WTC11 (cell line): ENCODE measurements at regions not wholly inside any gene's neighbourhood (a gene's known extent, or its start where the extent isn't known, plus 50 kb on each side); places are given as distances from the start of the nearest gene placed in this dataset.

ENCODE experiments used
- ATAC-seq: fragments of 200-7000 bp; cut with Tn5 transposase; 2 replicates; pipeline ENCODE4 v1.10.0; 2021; ENCODE audit warnings: mild to moderate bottlenecking, moderate library complexity
- CTCF ChIA-PET: fragments of 300-600 bp; sonication (Branson Sonifier 250); formaldehyde crosslinking; loops from one replicate; lab custom pipeline; 2021; ENCODE audit warnings: antibody characterized with exemption; lab: Charles Lee
- POLR2A ChIA-PET: fragments of 350-600 bp; sonication (Branson Sonifier 250); formaldehyde crosslinking; loops from one replicate; lab custom pipeline; 2021; ENCODE audit warnings: antibody characterized with exemption; lab: Charles Lee
- DNase-seq: peaks from one replicate; pipeline ENCODE4 v3.0.0; 2021; ENCODE audit warnings: low spot score
- H3K27ac Mint-ChIP-seq: 2 replicates; pipeline ENCODE4 v1.8.0; 2021; ENCODE audit warnings: mixed read lengths
- H3K27me3 Mint-ChIP-seq: 2 replicates; pipeline ENCODE4 v1.8.0; 2021; ENCODE audit warnings: low read depth, mild to moderate bottlenecking, moderate library complexity, mixed read lengths
- H3K36me3 Mint-ChIP-seq: 2 replicates; pipeline ENCODE4 v1.8.0; 2021; ENCODE audit warnings: mixed read lengths
- H3K4me1 Mint-ChIP-seq: 2 replicates; pipeline ENCODE4 v1.8.0; 2022; ENCODE audit warnings: mixed read lengths
- H3K4me3 Mint-ChIP-seq: 2 replicates; pipeline ENCODE4 v1.8.0; 2021; ENCODE audit warnings: mild to moderate bottlenecking, moderate library complexity, mixed read lengths
- H3K9me3 Mint-ChIP-seq: 2 replicates; pipeline ENCODE4 v1.8.0; 2021; ENCODE audit warnings: mixed read lengths
- CREB1 ChIP-seq: sonication (generic); formaldehyde crosslinking; IDR thresholded peaks from 2 replicates; pipeline ENCODE4 v1.8.0; 2023; ENCODE audit warnings: mild to moderate bottlenecking, missing genetic modification reagents
- FOXK1 ChIP-seq: sonication (generic); formaldehyde crosslinking; IDR thresholded peaks from 2 replicates; pipeline ENCODE4 v1.8.0; 2022; ENCODE audit warnings: mild to moderate bottlenecking, moderate library complexity, missing genetic modification reagents
- FOXP4 ChIP-seq: sonication (generic); formaldehyde crosslinking; IDR thresholded peaks from 2 replicates; pipeline ENCODE4 v1.8.0; 2022; ENCODE audit warnings: mild to moderate bottlenecking, missing genetic modification reagents
- HMGA2 ChIP-seq: fragments of 250-450 bp; sonication (Bioruptor Pico); IDR thresholded peaks from 2 replicates; pipeline ENCODE4 v1.4.0; 2021; ENCODE audit warnings: mild to moderate bottlenecking, moderate library complexity
- KAT7 ChIP-seq: sonication (generic); formaldehyde crosslinking; IDR thresholded peaks from 2 replicates; pipeline ENCODE4 v1.8.1; 2023; ENCODE audit warnings: missing genetic modification reagents, mild to moderate bottlenecking, borderline replicate concordance
- MXD4 ChIP-seq: fragments of 250-450 bp; sonication (Bioruptor Pico); IDR thresholded peaks from 2 replicates; pipeline ENCODE4 v1.8.0; 2021; ENCODE audit warnings: mild to moderate bottlenecking, moderate library complexity, borderline replicate concordance
- MYBL2 ChIP-seq: sonication (generic); formaldehyde crosslinking; IDR thresholded peaks from 2 replicates; pipeline ENCODE4 v1.8.1; 2023; ENCODE audit warnings: mild to moderate bottlenecking, moderate library complexity, missing genetic modification reagents
- NR3C1 ChIP-seq: sonication (generic); formaldehyde crosslinking; conservative IDR thresholded peaks from 2 replicates; pipeline ENCODE4 v1.8.1; 2023; ENCODE audit warnings: low read depth, mild to moderate bottlenecking, missing genetic modification reagents
- OVOL2 ChIP-seq: fragments of 250-450 bp; sonication (Bioruptor Pico); IDR thresholded peaks from 2 replicates; pipeline ENCODE4 v1.9.0; 2021; ENCODE audit warnings: mild to moderate bottlenecking, borderline replicate concordance
- RELA ChIP-seq: sonication (generic); formaldehyde crosslinking; IDR thresholded peaks from 2 replicates; pipeline ENCODE4 v1.8.1; 2022; ENCODE audit warnings: missing genetic modification reagents, mild to moderate bottlenecking, borderline replicate concordance
- RORB ChIP-seq: fragments of 250-450 bp; sonication (Bioruptor Pico); IDR thresholded peaks from 2 replicates; pipeline ENCODE4 v1.9.0; 2021; ENCODE audit warnings: mild to moderate bottlenecking
- TEAD1 ChIP-seq: sonication (generic); formaldehyde crosslinking; IDR thresholded peaks from 2 replicates; pipeline ENCODE4 v1.8.0; 2022; ENCODE audit warnings: mild to moderate bottlenecking, missing genetic modification reagents
- TP53 ChIP-seq: sonication (generic); formaldehyde crosslinking; IDR thresholded peaks from 2 replicates; pipeline ENCODE4 v1.8.1; 2023; ENCODE audit warnings: mild to moderate bottlenecking, missing genetic modification reagents
- USF2 ChIP-seq: sonication (generic); formaldehyde crosslinking; IDR thresholded peaks from 2 replicates; pipeline ENCODE4 v1.8.1; 2023; ENCODE audit warnings: mild to moderate bottlenecking, missing genetic modification reagents, moderate library complexity
- ZNF671 ChIP-seq: fragments of 250-450 bp; sonication (Bioruptor Pico); IDR thresholded peaks from 2 replicates; pipeline ENCODE4 v1.8.0; 2021; ENCODE audit warnings: mild to moderate bottlenecking
- ZSCAN18 ChIP-seq: fragments of 250-450 bp; sonication (Bioruptor Pico); IDR thresholded peaks from 2 replicates; pipeline ENCODE4 v2.1.2; 2022; ENCODE audit warnings: mild to moderate bottlenecking, moderate library complexity
- TF ChIP-seq, protein P1 (sequence below): sonication (generic); formaldehyde crosslinking; IDR thresholded peaks from 2 replicates; pipeline ENCODE4 v1.8.1; 2022; ENCODE audit warnings: low read depth, mild to moderate bottlenecking, moderate library complexity, missing genetic modification reagents, borderline replicate concordance
- TF ChIP-seq, protein P2 (sequence below): sonication (generic); formaldehyde crosslinking; IDR thresholded peaks from 2 replicates; pipeline ENCODE4 v1.8.0; 2022; ENCODE audit warnings: mild to moderate bottlenecking, missing genetic modification reagents
- TF ChIP-seq, protein P3 (sequence below): sonication (generic); formaldehyde crosslinking; IDR thresholded peaks from 2 replicates; pipeline ENCODE4 v1.8.1; 2023; ENCODE audit warnings: mild to moderate bottlenecking, missing genetic modification reagents
- TF ChIP-seq, protein P4 (sequence below): sonication (generic); formaldehyde crosslinking; IDR thresholded peaks from 2 replicates; pipeline ENCODE4 v1.8.1; 2023; ENCODE audit warnings: mild to moderate bottlenecking, missing genetic modification reagents, moderate library complexity
- TF ChIP-seq, protein P5 (sequence below): fragments of 200-600 bp; IDR thresholded peaks from 2 replicates; pipeline ENCODE4 v1.8.0; 2022; ENCODE audit warnings: antibody characterized with exemption

DNA sequence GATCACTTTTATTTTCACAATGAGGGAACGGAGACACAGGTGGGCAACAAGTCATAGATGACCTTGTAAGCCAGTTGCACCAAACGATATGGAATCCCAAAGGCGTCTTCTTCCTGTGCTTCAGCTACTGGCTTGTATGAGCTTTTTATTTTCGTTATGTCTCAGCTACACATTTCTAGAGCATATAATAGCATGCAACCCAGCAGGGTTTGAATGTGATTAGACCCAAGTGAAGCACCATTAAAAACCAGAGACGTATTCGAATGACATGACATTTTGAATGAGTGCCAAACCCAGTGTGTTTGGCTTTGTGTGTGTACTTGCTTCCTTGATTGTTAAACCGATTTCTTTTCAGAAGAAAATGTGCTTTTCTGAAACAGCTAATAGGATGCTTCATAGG lies 963.2 kb upstream of the CELF2 start (continued):
- TF ChIP-seq TP53: no peak
- TF ChIP-seq, protein P1, sequence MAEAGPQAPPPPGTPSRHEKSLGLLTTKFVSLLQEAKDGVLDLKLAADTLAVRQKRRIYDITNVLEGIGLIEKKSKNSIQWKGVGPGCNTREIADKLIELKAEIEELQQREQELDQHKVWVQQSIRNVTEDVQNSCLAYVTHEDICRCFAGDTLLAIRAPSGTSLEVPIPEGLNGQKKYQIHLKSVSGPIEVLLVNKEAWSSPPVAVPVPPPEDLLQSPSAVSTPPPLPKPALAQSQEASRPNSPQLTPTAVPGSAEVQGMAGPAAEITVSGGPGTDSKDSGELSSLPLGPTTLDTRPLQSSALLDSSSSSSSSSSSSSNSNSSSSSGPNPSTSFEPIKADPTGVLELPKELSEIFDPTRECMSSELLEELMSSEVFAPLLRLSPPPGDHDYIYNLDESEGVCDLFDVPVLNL (CRISPR knock-in tag): no peak
- TF ChIP-seq, protein P2, sequence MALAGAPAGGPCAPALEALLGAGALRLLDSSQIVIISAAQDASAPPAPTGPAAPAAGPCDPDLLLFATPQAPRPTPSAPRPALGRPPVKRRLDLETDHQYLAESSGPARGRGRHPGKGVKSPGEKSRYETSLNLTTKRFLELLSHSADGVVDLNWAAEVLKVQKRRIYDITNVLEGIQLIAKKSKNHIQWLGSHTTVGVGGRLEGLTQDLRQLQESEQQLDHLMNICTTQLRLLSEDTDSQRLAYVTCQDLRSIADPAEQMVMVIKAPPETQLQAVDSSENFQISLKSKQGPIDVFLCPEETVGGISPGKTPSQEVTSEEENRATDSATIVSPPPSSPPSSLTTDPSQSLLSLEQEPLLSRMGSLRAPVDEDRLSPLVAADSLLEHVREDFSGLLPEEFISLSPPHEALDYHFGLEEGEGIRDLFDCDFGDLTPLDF: no peak
- TF ChIP-seq, protein P3, sequence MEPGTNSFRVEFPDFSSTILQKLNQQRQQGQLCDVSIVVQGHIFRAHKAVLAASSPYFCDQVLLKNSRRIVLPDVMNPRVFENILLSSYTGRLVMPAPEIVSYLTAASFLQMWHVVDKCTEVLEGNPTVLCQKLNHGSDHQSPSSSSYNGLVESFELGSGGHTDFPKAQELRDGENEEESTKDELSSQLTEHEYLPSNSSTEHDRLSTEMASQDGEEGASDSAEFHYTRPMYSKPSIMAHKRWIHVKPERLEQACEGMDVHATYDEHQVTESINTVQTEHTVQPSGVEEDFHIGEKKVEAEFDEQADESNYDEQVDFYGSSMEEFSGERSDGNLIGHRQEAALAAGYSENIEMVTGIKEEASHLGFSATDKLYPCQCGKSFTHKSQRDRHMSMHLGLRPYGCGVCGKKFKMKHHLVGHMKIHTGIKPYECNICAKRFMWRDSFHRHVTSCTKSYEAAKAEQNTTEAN (CRISPR knock-in tag): no peak
- TF ChIP-seq, protein P4, sequence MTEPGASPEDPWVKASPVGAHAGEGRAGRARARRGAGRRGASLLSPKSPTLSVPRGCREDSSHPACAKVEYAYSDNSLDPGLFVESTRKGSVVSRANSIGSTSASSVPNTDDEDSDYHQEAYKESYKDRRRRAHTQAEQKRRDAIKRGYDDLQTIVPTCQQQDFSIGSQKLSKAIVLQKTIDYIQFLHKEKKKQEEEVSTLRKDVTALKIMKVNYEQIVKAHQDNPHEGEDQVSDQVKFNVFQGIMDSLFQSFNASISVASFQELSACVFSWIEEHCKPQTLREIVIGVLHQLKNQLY (CRISPR knock-in tag): no peak
- no peak for TF ChIP-seq USF2 (CRISPR knock-in tag)
- no peak for TF ChIP-seq FOXP4 (CRISPR knock-in tag)

GRCh38 chr10:10055656-10056442 lies 961.8 kb upstream of the CELF2 start:
- ATAC-seq: no peak
- CTCF ChIA-PET: no interaction called here
- no peaks in the 10 kb centered on the region for H3K9me3 Mint-ChIP-seq
- POLR2A ChIA-PET: no interaction called here
- no peaks in the 10 kb centered on the region for H3K36me3 Mint-ChIP-seq
- TF ChIP-seq OVOL2 (CRISPR knock-in tag) (no peak), MYBL2 (no peak), MXD4 (no peak)
- no peak for DNase-seq
- no peaks in the 10 kb centered on the region for H3K4me1 Mint-ChIP-seq
- no peak overlapping the region for H3K27ac Mint-ChIP-seq
- no peak overlapping the region for H3K4me3 Mint-ChIP-seq
- H3K27me3 Mint-ChIP-seq: no peaks in the 10 kb centered on the region

DNA sequence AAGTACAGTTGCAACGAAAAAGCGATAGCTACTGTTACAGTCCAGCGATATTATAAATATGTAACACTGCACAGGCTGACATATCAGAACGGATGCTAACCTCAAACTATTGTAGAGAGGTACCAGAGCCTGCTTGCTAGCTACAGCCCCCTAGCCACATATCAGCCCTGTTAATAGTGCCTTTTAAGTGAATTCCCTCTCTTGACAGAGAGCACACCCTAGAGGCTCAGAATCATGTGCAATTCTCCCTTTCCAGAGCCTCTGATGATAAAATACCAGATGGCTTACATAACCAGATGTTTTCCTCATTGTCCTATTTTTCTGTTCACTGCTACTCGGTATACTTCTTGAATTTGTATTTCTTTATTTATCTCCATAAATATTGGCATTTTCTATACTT lies 960.7 kb upstream of the CELF2 start:
- DNase-seq (no peak), ATAC-seq (peak; percentile 77)
- CTCF ChIA-PET: interaction anchor here (0.5 to 1.2 kb wide), 4 partner anchors 110 to 714 kb away, joined by 3 read pairs; no protein-coding TSS in a partner anchor
- Mint-ChIP-seq H3K4me1 (no peaks in the 10 kb centered on the region), H3K9me3 (no peaks in the 10 kb centered on the region), H3K36me3 (no peaks in the 10 kb centered on the region), H3K27ac (no peak overlapping the region), H3K4me3 (no peak overlapping the region), H3K27me3 (no peaks in the 10 kb centered on the region)
- POLR2A ChIA-PET: no interaction called here
- TF ChIP-seq RELA (no peak), KAT7 (CRISPR knock-in tag) (no peak), CREB1 (CRISPR knock-in tag) (no peak), ZSCAN18 (CRISPR knock-in tag) (no peak), ZNF671 (CRISPR knock-in tag) (no peak), HMGA2 (no peak), RORB (CRISPR knock-in tag) (no peak), FOXK1 (CRISPR knock-in tag) (no peak), FOXP4 (CRISPR knock-in tag) (no peak), NR3C1 (CRISPR knock-in tag) (no peak), TEAD1 (CRISPR knock-in tag) (no peak)
- TF ChIP-seq, protein P5, sequence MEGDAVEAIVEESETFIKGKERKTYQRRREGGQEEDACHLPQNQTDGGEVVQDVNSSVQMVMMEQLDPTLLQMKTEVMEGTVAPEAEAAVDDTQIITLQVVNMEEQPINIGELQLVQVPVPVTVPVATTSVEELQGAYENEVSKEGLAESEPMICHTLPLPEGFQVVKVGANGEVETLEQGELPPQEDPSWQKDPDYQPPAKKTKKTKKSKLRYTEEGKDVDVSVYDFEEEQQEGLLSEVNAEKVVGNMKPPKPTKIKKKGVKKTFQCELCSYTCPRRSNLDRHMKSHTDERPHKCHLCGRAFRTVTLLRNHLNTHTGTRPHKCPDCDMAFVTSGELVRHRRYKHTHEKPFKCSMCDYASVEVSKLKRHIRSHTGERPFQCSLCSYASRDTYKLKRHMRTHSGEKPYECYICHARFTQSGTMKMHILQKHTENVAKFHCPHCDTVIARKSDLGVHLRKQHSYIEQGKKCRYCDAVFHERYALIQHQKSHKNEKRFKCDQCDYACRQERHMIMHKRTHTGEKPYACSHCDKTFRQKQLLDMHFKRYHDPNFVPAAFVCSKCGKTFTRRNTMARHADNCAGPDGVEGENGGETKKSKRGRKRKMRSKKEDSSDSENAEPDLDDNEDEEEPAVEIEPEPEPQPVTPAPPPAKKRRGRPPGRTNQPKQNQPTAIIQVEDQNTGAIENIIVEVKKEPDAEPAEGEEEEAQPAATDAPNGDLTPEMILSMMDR: no peak
